IPS-20b (cell line): ENCODE measurements at regions not wholly inside any gene's neighbourhood (a gene's known extent, or its start where the extent isn't known, plus 50 kb on each side); places are given as distances from the start of the nearest gene placed in this dataset.

Source experiments
- H3K27ac ChIP-seq: one replicate; pipeline ENCODE4 v1.5.1; 2013; ENCODE audit warnings: low read length
- H3K27me3 ChIP-seq: 2 replicates; pipeline ENCODE4 v1.6.1; 2013; ENCODE audit warnings: mild to moderate bottlenecking, low read length, inconsistent platforms; ENCODE audit not compliant: insufficient read depth
- H3K36me3 ChIP-seq: 2 replicates; pipeline ENCODE4 v1.6.1; 2013; ENCODE audit warnings: low read depth, mild to moderate bottlenecking, inconsistent platforms, low read length, moderate library complexity; ENCODE audit not compliant: insufficient read depth
- H3K4me1 ChIP-seq: 2 replicates; pipeline ENCODE4 v1.6.1; 2013; ENCODE audit warnings: mild to moderate bottlenecking, control low read depth, inconsistent platforms, low read length, moderate library complexity; ENCODE audit not compliant: insufficient read depth
- H3K4me3 ChIP-seq: 2 replicates; pipeline ENCODE4 v1.5.1; 2013; ENCODE audit warnings: mild to moderate bottlenecking, low read length, inconsistent platforms
- H3K9ac ChIP-seq: 2 replicates; pipeline ENCODE4 v1.6.1; 2013; ENCODE audit warnings: low read depth, mild to moderate bottlenecking, inconsistent platforms, low read length, moderate library complexity
- H3K9me3 ChIP-seq: 2 replicates; pipeline ENCODE4 v1.6.1; 2013; ENCODE audit warnings: mild to moderate bottlenecking, low read depth, low read length, inconsistent platforms; ENCODE audit not compliant: insufficient read depth

- peaks cover 38% of the 10 kb centered on the region; the same call in 1 of the 2 replicates for H3K4me1 ChIP-seq
- H3K9ac ChIP-seq: no peak overlapping the region
- no peaks in the 10 kb centered on the region for H3K36me3 ChIP-seq
- no peak overlapping the region for H3K27ac ChIP-seq
- H3K27me3 ChIP-seq: peaks cover 49% of the 10 kb centered on the region
- peak overlapping the region; percentile 20 for H3K4me3 ChIP-seq
- H3K9me3 ChIP-seq: no peaks in the 10 kb centered on the region
These were observed 104.8 kb upstream of the ERCC6L2 start for GRCh38 chr9:95770653-95771131.

- peaks cover 46% of the 10 kb centered on the region for H3K27me3 ChIP-seq
- H3K27ac ChIP-seq: no peak overlapping the region
- peaks cover 44% of the 10 kb centered on the region for H3K4me1 ChIP-seq
- H3K9me3 ChIP-seq: no peaks in the 10 kb centered on the region
- H3K4me3 ChIP-seq: peak overlapping the region; percentile 20; the same call in 1 of the 2 replicates
- H3K36me3 ChIP-seq: no peaks in the 10 kb centered on the region
- no peak overlapping the region for H3K9ac ChIP-seq
These were observed 105.5 kb upstream of the ERCC6L2 start for GRCh38 chr9:95769909-95770433.

- Histone ChIP-seq H3K27ac (no peak overlapping the region), H3K4me3 (no peak overlapping the region), H3K36me3 (no peaks in the 10 kb centered on the region), H3K9me3 (no peaks in the 10 kb centered on the region), H3K4me1 (peaks cover 46% of the 10 kb centered on the region), H3K9ac (no peak overlapping the region), H3K27me3 (peaks cover 46% of the 10 kb centered on the region)
These were observed 106.0 kb upstream of the ERCC6L2 start for GRCh38 chr9:95769473-95769872.

- Histone ChIP-seq H3K9ac (no peak overlapping the region), H3K27me3 (peaks cover 27% of the 10 kb centered on the region), H3K4me1 (peaks cover 41% of the 10 kb centered on the region), H3K4me3 (no peak overlapping the region), H3K36me3 (no peaks in the 10 kb centered on the region), H3K9me3 (no peaks in the 10 kb centered on the region), H3K27ac (no peak overlapping the region)
These were observed 108.6 kb upstream of the ERCC6L2 start for GRCh38 chr9:95766906-95767305.

GRCh38 chr9:95764533-95765319 lies 110.8 kb upstream of the ERCC6L2 start:
- Histone ChIP-seq H3K27me3 (peaks cover 6% of the 10 kb centered on the region), H3K4me1 (peaks cover 23% of the 10 kb centered on the region), H3K9ac (no peak overlapping the region), H3K36me3 (no peaks in the 10 kb centered on the region), H3K9me3 (no peaks in the 10 kb centered on the region), H3K27ac (no peak overlapping the region), H3K4me3 (no peak overlapping the region)

- Histone ChIP-seq H3K4me1 (peaks cover 23% of the 10 kb centered on the region), H3K36me3 (no peaks in the 10 kb centered on the region), H3K9ac (no peak overlapping the region), H3K4me3 (no peak overlapping the region), H3K27ac (no peak overlapping the region), H3K27me3 (no peaks in the 10 kb centered on the region), H3K9me3 (no peaks in the 10 kb centered on the region)
These were observed 111.5 kb upstream of the ERCC6L2 start for GRCh38 chr9:95763983-95764382.

GRCh38 chr9:95763006-95763405 lies 112.5 kb upstream of the ERCC6L2 start:
- no peak overlapping the region for H3K9ac ChIP-seq
- H3K4me3 ChIP-seq: no peak overlapping the region
- no peaks in the 10 kb centered on the region for H3K36me3 ChIP-seq
- H3K4me1 ChIP-seq: peaks cover 23% of the 10 kb centered on the region
- no peak overlapping the region for H3K27ac ChIP-seq
- H3K9me3 ChIP-seq: no peaks in the 10 kb centered on the region
- H3K27me3 ChIP-seq: no peaks in the 10 kb centered on the region

- no peak overlapping the region for H3K4me3 ChIP-seq
- H3K36me3 ChIP-seq: no peaks in the 10 kb centered on the region
These were observed 113.2 kb upstream of the ERCC6L2 start for GRCh38 chr9:95762322-95762721.

GRCh38 chr9:95760791-95761190 lies 114.7 kb upstream of the ERCC6L2 start:
- Histone ChIP-seq H3K36me3 (no peaks in the 10 kb centered on the region), H3K4me3 (no peak overlapping the region), H3K27ac (no peak overlapping the region), H3K9ac (no peak overlapping the region), H3K4me1 (peaks cover 29% of the 10 kb centered on the region), H3K27me3 (peaks cover 3% of the 10 kb centered on the region; the same call in 1 of the 2 replicates), H3K9me3 (no peaks in the 10 kb centered on the region)

More at GRCh38 chr9:95762322-95762721, 113.2 kb upstream of the ERCC6L2 start:
- Histone ChIP-seq H3K27me3 (no peaks in the 10 kb centered on the region), H3K4me1 (peaks cover 24% of the 10 kb centered on the region), H3K27ac (no peak overlapping the region), H3K9ac (no peak overlapping the region), H3K9me3 (no peaks in the 10 kb centered on the region)

GRCh38 chr9:95757439-95757838 lies 118.1 kb upstream of the ERCC6L2 start:
- Histone ChIP-seq H3K4me1 (peaks cover 39% of the 10 kb centered on the region), H3K9me3 (no peaks in the 10 kb centered on the region), H3K4me3 (no peak overlapping the region), H3K27ac (no peak overlapping the region), H3K27me3 (peaks cover 34% of the 10 kb centered on the region), H3K9ac (no peak overlapping the region), H3K36me3 (no peaks in the 10 kb centered on the region)

GRCh38 chr9:95756986-95757385 lies 118.5 kb upstream of the ERCC6L2 start:
- H3K27me3 ChIP-seq: peaks cover 39% of the 10 kb centered on the region
- H3K4me3 ChIP-seq: no peak overlapping the region
- H3K9ac ChIP-seq: no peak overlapping the region
- peaks cover 39% of the 10 kb centered on the region for H3K4me1 ChIP-seq
- no peak overlapping the region for H3K27ac ChIP-seq
- H3K9me3 ChIP-seq: no peaks in the 10 kb centered on the region
- H3K36me3 ChIP-seq: no peaks in the 10 kb centered on the region

- Histone ChIP-seq H3K9me3 (no peaks in the 10 kb centered on the region), H3K9ac (no peak overlapping the region), H3K4me3 (no peak overlapping the region), H3K36me3 (no peaks in the 10 kb centered on the region), H3K27ac (no peak overlapping the region), H3K27me3 (peaks cover 41% of the 10 kb centered on the region), H3K4me1 (peaks cover 39% of the 10 kb centered on the region)
These were observed 119.4 kb upstream of the ERCC6L2 start for GRCh38 chr9:95756101-95756500.
